HG03571 (cell line): ENCODE measurements at regions not wholly inside any gene's neighbourhood (a gene's known extent, or its start where the extent isn't known, plus 50 kb on each side); places are given as distances from the start of the nearest gene placed in this dataset.
A peak's percentile ranks its signal among the peaks of the same experiment; 100 is the strongest.

Experiments used
- ATAC-seq: cut with Tn5 transposase; IDR thresholded peaks from one replicate; pipeline ENCODE4 v1.9.1; 2021; ENCODE audit not compliant: unreplicated experiment

- no peak for ATAC-seq
These were observed 69.9 kb upstream of the WDR26 start for GRCh38 chr1:224504297-224505041.

- ATAC-seq: no peak
These were observed 71.0 kb upstream of the WDR26 start for GRCh38 chr1:224505454-224506093.

GRCh38 chr1:224506141-224506814 is 71.7 kb upstream of the WDR26 start:
- ATAC-seq: no peak

- ATAC-seq: no peak
These were observed 73.3 kb upstream of the WDR26 start for GRCh38 chr1:224507771-224508523.

- no peak for ATAC-seq
These were observed 75.3 kb upstream of the WDR26 start for GRCh38 chr1:224509907-224510306.

- ATAC-seq: no peak
These were observed 76.5 kb upstream of the WDR26 start for GRCh38 chr1:224510880-224511645.

- no peak for ATAC-seq
These were observed 78.1 kb upstream of the WDR26 start for GRCh38 chr1:224512600-224513151.

GRCh38 chr1:224513383-224513782 is 78.8 kb upstream of the WDR26 start:
- ATAC-seq: no peak

GRCh38 chr1:224513787-224514209 is 79.2 kb upstream of the WDR26 start:
- peak; percentile 94 for ATAC-seq

- ATAC-seq: no peak
These were observed 82.6 kb upstream of the WDR26 start for GRCh38 chr1:224517171-224517570.

GRCh38 chr1:224518528-224518927 is 83.9 kb upstream of the WDR26 start:
- no peak for ATAC-seq

GRCh38 chr1:224519874-224520273 is 85.3 kb upstream of the WDR26 start:
- ATAC-seq: no peak

- ATAC-seq: no peak
These were observed 86.2 kb upstream of the WDR26 start for GRCh38 chr1:224520808-224521207.

- no peak for ATAC-seq
These were observed 87.5 kb upstream of the WDR26 start for GRCh38 chr1:224521904-224522734.

- no peak for ATAC-seq
These were observed 89.1 kb upstream of the WDR26 start for GRCh38 chr1:224523676-224524075.

- ATAC-seq: no peak
These were observed 90.1 kb upstream of the WDR26 start for GRCh38 chr1:224524679-224525078.

GRCh38 chr1:224525411-224526040 is 90.6 kb upstream of the CNIH3 start:
- no peak for ATAC-seq

- no peak for ATAC-seq
These were observed 89.3 kb upstream of the CNIH3 start for GRCh38 chr1:224526771-224527170.

- no peak for ATAC-seq
These were observed 87.2 kb upstream of the CNIH3 start for GRCh38 chr1:224528900-224529299.
